ENCODE measurements at regions not wholly inside any gene's neighbourhood (a gene's known extent, or its start where the extent isn't known, plus 50 kb on each side); places are given as distances from the start of the nearest gene placed in this dataset.
"Not testable (repeated sequence)": the region's sequence is repeated elsewhere in the genome, so short reads cannot be mapped to it uniquely, and the experiment has no call there.

DNA sequence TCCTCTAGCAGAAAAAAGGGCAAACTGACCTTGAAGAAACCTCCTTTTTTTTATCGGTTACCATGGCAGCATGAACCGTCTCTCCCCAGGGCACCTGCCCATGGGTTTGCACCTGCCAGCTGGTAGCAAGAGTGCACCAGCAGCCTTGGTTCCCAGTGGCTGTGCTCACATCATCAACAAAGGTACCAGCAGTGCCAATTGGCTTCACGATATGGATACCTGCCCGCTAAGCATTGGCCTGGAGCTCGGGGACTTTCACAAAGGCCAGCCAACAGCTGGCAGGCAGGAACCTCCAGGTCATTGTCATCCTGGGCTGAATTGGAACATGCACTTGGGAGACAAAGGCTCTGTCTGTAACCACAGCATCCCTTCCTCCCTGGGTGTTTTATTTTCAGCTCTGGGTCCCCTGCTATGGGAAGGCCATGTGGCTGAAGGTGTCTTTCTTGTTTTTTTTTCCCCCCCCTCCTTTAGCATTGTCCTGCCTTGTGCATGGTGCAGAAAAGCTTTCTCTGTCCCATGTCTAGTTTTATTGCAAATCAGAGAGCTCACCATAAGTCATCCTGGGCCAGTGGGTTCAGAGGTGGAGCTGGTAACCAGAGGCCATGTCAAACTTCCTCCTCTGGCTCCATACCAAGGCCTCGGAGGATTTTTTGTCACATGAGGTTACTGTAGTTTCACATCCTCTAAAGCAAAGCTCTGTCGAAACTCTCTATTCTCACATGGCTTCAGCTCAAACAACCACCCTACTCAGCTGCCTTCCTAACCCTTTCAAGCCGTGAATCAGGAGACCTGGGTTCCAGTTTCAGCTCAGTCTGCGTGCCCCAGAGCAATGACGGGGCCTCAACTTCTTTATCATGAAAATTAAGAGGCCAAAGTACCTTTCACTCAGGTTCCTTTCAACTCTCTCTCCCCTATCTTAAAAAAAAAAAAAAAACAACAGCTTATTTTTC is 145.5 kb upstream of the MAP3K1 start:
- intact Hi-C loops (cut with DNase I; ENCODE audit: low total_unique reads), result no loop called here
- Histone ChIP-seq H3K9me3 (no peaks in the 10 kb centered on the region), H3K4me1 (no peaks in the 10 kb centered on the region), H3K36me3 (ENCODE audit: low read depth, missing control alignments) (no peaks in the 10 kb centered on the region), H3K27ac (no peak overlapping the region), H3K27me3 (no peaks in the 10 kb centered on the region), H3K4me3 (no peak overlapping the region)
- 51 to 70% methylated on average over 10 of the region's 10 CpGs for WGBS, 2 donors
- no peak for DNase-seq
- TF ChIP-seq POLR2A (IDR thresholded peaks at IDR 0.05), result no peak
- TF ChIP-seq, protein P1, sequence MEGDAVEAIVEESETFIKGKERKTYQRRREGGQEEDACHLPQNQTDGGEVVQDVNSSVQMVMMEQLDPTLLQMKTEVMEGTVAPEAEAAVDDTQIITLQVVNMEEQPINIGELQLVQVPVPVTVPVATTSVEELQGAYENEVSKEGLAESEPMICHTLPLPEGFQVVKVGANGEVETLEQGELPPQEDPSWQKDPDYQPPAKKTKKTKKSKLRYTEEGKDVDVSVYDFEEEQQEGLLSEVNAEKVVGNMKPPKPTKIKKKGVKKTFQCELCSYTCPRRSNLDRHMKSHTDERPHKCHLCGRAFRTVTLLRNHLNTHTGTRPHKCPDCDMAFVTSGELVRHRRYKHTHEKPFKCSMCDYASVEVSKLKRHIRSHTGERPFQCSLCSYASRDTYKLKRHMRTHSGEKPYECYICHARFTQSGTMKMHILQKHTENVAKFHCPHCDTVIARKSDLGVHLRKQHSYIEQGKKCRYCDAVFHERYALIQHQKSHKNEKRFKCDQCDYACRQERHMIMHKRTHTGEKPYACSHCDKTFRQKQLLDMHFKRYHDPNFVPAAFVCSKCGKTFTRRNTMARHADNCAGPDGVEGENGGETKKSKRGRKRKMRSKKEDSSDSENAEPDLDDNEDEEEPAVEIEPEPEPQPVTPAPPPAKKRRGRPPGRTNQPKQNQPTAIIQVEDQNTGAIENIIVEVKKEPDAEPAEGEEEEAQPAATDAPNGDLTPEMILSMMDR (IDR thresholded peaks at IDR 0.05), result no peak

DNA sequence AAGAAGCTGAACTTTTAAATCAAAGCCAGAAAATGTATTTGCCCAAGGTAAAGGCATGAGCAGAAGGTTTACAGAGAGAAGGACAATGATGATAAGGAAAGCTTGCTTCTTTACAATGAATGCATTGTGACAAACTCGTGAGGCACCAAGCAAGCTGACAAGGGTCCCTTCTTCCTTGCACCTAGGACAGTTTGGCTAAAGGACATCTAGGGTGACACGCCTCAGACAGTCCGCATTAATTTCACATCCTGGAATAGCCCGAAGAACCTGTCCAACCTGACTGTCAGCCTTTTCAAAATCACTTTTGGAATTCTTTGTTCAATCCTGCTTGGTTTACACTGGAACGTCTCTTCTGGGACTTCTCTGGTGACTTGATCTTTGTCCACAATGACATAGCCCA is 146.4 kb upstream of the MAP3K1 start:
- Histone ChIP-seq H3K9me3 (no peaks in the 10 kb centered on the region), H3K4me1 (no peaks in the 10 kb centered on the region), H3K36me3 (ENCODE audit: low read depth, missing control alignments) (no peaks in the 10 kb centered on the region), H3K27ac (no peak overlapping the region), H3K4me3 (no peak overlapping the region), H3K27me3 (no peaks in the 10 kb centered on the region)
- 56 to 78% methylated on average over 5 of the region's 5 CpGs for WGBS, 2 donors
- intact Hi-C loops (cut with DNase I; ENCODE audit: low total_unique reads), result no loop called here
- TF ChIP-seq, protein P1 (IDR thresholded peaks at IDR 0.05), result no peak
- no peak for TF ChIP-seq POLR2A (IDR thresholded peaks at IDR 0.05)
- no peak for DNase-seq

DNA sequence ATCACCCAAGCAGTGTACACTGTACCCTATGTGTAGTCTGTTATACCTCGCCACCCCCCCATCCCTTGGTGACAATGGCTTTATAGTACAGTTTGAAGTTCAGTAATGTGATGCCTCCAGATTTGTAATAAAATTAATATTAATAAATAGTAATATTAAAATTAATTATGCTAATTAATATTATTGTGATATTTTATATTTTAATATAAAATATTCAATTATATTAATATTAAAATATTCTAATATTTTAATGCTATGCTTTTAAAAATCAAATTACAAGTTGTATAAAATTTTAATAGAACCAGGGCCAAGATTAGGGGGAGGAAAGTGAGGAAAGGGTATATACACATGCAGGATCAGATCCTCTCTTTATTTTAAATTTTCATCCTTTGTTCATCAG is 147.7 kb upstream of the MAP3K1 start:
- no peak for TF ChIP-seq POLR2A (IDR thresholded peaks at IDR 0.05)
- TF ChIP-seq, protein P1 (IDR thresholded peaks at IDR 0.05), result no peak
- 88 to 94% methylated on average over 1 of the region's 1 CpG for WGBS, 2 donors
- no peak overlapping the region for H3K27ac ChIP-seq
- H3K36me3 ChIP-seq (ENCODE audit: low read depth, missing control alignments), result no peaks in the 10 kb centered on the region
- H3K4me1 ChIP-seq, result no peaks in the 10 kb centered on the region
- no peaks in the 10 kb centered on the region for H3K27me3 ChIP-seq
- no peak overlapping the region for H3K4me3 ChIP-seq
- intact Hi-C loops (cut with DNase I; ENCODE audit: low total_unique reads), result no loop called here
- DNase-seq, result no peak
- H3K9me3 ChIP-seq, result no peaks in the 10 kb centered on the region

DNA sequence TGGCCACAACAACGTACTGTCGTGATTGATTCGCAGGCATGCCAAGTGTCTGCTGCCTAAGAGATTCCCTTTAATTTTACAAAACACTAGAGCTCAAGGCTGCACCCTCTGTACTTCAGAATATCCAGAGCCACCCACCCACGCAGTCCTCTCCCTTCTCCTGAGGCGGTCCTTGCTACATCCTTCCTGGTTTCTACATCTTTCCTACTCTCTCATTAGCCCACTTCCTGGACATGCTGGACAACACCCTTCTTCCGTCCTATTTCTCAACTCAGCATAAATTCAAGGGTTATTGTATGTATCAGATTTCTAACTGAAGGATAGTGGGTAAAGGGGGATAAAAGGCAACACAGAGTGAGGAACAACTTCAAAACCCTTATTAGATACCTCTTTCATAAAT is 148.4 kb upstream of the MAP3K1 start:
- no peak overlapping the region for H3K4me3 ChIP-seq
- DNase-seq, result no peak
- no peaks in the 10 kb centered on the region for H3K27me3 ChIP-seq
- no peaks in the 10 kb centered on the region for H3K36me3 ChIP-seq (ENCODE audit: low read depth, missing control alignments)
- no peak overlapping the region for H3K27ac ChIP-seq
- no peaks in the 10 kb centered on the region for H3K4me1 ChIP-seq
- no peaks in the 10 kb centered on the region for H3K9me3 ChIP-seq
- intact Hi-C loops (cut with DNase I; ENCODE audit: low total_unique reads), result no loop called here
- 92 to 95% methylated on average over 6 of the region's 6 CpGs for WGBS, 2 donors
- TF ChIP-seq, protein P1 (IDR thresholded peaks at IDR 0.05), result no peak
- TF ChIP-seq POLR2A (IDR thresholded peaks at IDR 0.05), result no peak

DNA sequence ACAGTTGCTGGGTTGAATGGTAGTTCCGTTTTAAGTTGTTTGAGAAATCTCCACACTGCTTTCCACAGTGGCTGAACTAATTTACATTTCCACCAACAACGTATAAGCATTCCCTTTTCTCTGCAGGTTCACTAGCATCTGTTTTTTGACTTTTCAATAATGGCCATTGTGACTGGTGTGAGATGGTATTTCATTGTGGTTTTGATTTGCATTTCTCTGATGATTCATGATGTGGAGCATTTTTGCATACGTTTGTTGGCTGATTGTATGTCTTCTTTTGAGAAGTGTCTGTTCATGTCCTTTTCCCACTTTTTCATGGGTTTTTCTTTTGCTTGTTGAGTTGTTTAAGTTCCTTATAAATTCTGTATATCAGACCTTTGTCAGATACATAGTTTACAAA is 150.2 kb upstream of the MAP3K1 start:
- H3K9me3 ChIP-seq; intact Hi-C loops (cut with DNase I; ENCODE audit: low total_unique reads); H3K27me3 ChIP-seq; H3K36me3 ChIP-seq (ENCODE audit: low read depth, missing control alignments); H3K4me3 ChIP-seq; H3K27ac ChIP-seq; DNase-seq; H3K4me1 ChIP-seq: not testable (repeated sequence)
- WGBS, 2 donors, result 86 to 96% methylated on average over 3 of the region's 3 CpGs

All from testis (tissue), 2 donors.